NCI-H146 treated with DMSO at 0.1 percent for 48 hours (cell line): ENCODE measurements at regions not wholly inside any gene's neighbourhood (a gene's known extent, or its start where the extent isn't known, plus 50 kb on each side); places are given as distances from the start of the nearest gene placed in this dataset.

ENCODE experiments used
- DNase-seq: peaks from one replicate; lab custom pipeline; 2025; ENCODE audit not compliant: unreplicated experiment; lab: John Stamatoyannopoulos, UW

DNA sequence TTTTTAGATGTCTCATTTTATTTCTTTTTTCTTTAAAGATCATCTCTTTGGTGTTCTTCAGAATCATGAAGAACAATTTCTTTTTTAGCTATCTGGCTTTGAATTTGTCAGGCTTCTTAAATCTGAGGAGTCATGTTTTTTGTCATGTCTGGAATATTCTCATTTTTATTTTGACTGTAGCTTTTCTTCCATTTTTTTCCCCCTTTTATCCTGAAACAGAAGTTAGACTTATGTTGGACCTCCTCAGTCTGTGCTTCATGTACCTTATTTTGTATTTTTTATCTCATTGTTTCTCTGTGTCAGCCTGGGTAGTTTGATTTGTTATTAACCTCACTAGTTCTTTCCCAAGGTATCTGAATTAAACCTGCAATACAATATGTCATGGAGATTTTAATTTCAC lies 319.2 kb upstream of the ADGRL4 start:
- DNase-seq, result no peak

GRCh38 chr1:79325126-79325525 lies 318.6 kb upstream of the ADGRL4 start:
- no peak for DNase-seq

GRCh38 chr1:79323239-79324025 lies 316.9 kb upstream of the ADGRL4 start:
- no peak for DNase-seq

GRCh38 chr1:79322511-79323027 lies 316.0 kb upstream of the ADGRL4 start:
- DNase-seq, result no peak

DNA sequence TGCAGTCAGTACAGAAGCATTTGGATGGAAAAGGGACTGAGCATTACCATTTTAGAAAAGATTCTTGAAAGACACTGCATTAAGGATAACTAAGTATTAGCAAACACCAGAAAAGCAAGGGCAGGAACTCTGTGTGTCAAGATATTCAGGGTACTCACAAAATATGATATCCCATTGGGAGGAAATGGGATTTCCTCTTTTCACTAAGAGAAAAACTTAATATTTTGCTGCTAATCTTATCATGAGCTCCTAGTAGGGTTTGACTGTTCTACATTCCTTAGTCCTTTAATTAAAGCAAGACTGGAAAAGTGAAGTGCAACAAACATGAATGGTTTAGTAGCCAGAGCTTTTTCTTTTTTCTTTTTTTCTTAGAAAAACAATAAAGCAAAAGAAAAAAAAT lies 305.9 kb upstream of the ADGRL4 start:
- no peak for DNase-seq

DNA sequence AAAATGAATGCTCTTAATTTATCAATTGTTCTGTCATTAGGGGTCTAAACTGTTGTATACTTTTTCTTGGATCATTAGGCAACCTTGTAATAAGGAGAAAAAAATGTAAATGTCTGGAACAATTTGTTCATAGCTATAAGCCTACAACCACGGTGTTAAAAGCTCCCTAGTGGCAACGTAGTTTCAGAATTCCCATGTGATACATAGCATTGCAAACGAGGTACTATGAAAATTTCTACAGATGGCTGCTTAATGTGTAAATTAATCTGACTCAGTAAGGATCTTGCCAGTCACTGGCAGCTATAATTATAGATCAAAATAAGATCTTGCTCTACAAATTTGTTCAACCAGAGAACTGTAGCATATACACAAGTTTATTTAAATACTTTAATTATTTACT lies 304.1 kb upstream of the ADGRL4 start:
- no peak for DNase-seq

- no peak for DNase-seq
Observed at GRCh38 chr1:79304131-79304530, 297.6 kb upstream of the ADGRL4 start.

- no peak for DNase-seq
Observed at GRCh38 chr1:79303040-79303439, 296.5 kb upstream of the ADGRL4 start.

GRCh38 chr1:79302380-79302930 lies 295.9 kb upstream of the ADGRL4 start:
- no peak for DNase-seq

DNA sequence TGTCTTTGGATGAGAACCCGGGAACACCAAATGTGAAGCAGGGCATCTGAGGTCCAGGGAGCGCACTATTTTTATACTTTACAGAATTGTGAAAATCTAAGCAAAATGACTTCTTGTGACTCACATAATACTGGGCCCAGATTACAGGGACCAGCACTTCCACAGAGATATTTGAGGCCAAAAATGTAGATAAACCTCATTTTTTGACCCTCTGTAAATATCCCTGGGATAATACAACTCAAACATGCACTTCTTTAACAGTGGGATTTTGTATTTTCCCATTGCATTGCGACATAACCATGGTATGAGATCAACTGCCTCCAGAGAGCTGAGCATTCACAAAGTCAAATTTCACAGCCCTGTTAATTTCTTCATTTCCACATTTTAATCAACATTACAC lies 289.4 kb upstream of the ADGRL4 start:
- DNase-seq, result no peak

- DNase-seq, result no peak
Observed at GRCh38 chr1:79293611-79294010, 287.1 kb upstream of the ADGRL4 start.

GRCh38 chr1:79290927-79291474 lies 284.5 kb upstream of the ADGRL4 start:
- DNase-seq, result no peak

- no peak for DNase-seq
Observed at GRCh38 chr1:79287982-79288381, 281.5 kb upstream of the ADGRL4 start.

DNA sequence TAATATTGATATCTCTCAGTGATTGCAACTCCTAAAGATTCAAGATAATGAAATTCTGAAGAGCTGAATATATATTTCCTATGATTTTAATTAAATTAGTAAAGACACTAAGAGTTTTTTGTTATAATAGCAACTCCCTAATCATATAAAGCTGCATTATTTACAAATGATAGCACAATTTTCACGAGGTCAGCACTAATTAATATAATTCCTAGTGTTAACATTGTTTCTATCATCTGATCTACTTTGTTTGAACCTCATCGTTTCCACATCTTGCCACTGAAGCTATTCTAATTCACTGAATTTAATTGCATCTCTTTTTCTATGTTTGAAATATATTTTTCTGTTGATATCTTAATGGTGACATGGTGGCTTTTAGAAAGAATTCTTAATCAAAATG lies 279.1 kb upstream of the ADGRL4 start:
- DNase-seq, result no peak

DNA sequence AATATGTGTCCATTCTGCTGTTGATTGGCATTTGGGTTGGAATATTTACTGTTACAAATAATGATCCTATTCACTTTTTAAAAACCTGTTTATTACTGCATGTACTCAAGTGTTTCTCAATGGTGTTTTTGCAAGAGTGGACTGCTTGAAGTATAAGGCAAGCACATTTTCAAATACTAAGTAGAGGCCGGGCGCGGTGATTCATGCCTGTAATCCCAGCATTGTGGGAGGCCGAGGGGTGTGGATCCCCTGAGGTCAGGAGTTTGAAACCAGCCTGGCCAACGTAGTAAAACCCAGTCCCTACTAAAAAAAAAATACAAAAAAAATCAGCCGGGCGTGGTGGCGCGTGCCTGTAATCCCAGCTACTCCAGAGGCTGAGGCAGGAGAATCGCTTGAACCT lies 276.9 kb upstream of the ADGRL4 start:
- DNase-seq, result no peak

DNA sequence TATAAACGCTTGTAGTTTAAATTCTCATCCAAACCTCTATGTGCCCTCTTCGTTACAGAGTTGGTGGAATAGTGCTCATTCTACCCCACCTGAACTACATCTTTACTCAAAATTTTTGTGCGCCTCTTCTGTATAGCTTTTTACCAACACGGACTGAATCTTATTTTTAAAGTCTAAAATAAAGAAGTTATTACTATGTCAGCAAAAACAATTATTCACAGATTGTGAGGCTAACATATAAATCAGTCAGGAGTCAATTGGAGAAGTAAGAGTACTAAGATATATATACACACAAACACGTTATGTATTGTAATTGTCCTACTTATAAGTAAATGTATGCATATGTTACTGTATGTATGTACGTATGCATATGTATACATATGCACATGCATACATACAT lies 274.9 kb upstream of the ADGRL4 start:
- no peak for DNase-seq

- no peak for DNase-seq
Observed at GRCh38 chr1:79271759-79272158, 265.2 kb upstream of the ADGRL4 start.

DNA sequence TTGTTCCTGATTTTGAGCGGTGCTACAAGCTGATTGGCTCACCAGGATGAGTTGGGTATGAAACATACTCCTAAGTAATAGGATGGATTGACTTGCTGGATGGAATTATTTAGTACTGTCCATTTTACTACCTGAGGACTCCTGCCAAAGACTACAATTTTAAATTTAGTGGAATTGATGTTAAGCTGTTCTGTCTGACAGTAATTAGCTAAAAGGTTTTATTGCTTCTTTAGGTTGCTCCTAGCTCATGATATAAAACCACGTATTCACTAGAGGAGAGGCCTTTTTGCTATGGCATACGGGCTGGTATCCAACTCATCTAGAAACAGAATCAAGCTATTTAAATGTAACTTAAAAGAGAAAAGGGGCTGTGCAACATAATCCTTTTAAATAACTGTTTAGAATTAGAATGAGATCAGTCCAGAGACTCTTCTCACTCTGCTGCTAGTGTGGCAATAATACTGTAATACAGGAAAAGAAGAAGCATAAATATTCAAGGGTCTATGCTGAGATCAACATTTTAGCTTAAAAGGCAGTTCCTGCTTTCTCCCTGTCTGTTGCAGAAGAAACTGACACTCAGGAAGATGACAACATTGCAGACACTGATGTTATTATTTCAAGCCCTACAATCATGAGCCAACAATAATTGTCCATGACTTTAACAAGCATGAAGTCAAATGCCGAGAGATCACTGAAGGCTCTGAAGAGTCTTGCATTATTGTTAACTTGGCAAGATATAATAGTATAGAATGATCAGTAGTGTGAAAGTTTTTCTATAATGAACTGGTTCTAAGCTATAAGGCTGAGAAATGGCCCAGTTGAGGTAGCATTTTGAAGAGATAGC lies 258.7 kb upstream of the ADGRL4 start:
- DNase-seq, result no peak

DNA sequence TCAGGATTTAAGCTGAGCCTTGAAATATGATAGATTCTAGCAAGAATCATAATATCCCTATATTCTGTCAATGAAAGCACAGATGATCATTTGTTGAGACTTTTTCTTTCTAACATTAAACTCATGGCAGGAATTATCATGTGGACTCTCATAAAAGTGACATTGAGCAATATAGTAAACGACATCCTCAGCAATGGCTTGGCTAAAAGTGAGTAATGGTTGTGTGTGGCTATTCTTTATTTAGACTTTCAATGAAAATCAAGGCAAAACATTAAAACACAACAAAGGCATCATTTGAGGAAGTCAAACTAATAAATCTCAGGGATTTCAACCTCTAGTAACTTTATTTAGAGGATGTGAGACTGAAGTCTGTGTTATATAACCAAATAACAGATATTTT lies 257.8 kb upstream of the ADGRL4 start:
- no peak for DNase-seq

GRCh38 chr1:79262745-79263258 lies 256.3 kb upstream of the ADGRL4 start:
- no peak for DNase-seq
